ENCODE measurements at regions not wholly inside any gene's neighbourhood (a gene's known extent, or its start where the extent isn't known, plus 50 kb on each side); places are given as distances from the start of the nearest gene placed in this dataset.

DNA sequence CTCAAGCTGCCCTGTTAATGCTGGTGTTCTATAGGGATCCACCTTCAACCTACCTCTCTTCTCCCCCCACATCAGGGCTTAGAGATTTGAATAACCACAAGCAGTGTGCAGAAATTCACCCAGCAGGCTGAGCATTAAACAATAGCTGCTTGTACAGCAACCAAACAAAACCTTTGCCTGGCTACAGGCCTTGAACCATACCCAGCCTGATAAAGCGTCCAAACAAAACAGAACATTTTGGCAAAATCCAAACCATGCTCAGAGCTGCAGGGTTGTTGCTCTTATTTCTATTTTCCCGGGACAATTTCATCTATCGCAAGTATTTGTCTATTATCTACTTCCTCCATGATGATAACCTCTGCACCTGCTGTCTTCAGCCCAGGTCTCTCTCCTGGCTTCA is 142.3 kb downstream of the UNC5CL start:
- no peaks in the 10 kb centered on the region for H3K9me3 ChIP-seq (ENCODE audit: control insufficient read depth, insufficient read depth, low read depth, low read length)
- no peaks in the 10 kb centered on the region for H3K36me3 ChIP-seq (ENCODE audit: control insufficient read depth, insufficient read depth, low read length)
- H3K4me1 ChIP-seq (ENCODE audit: control insufficient read depth, insufficient read depth, low read length) = peaks cover 7% of the 10 kb centered on the region; the same call in 1 of the 2 replicates
- H3K4me3 ChIP-seq (ENCODE audit: low read depth, low read length) = no peak overlapping the region
- H3K27ac ChIP-seq (ENCODE audit: low read depth, low read length) = no peak overlapping the region
- H3K27me3 ChIP-seq (ENCODE audit: control insufficient read depth, insufficient read depth, low read length) = peaks cover 10% of the 10 kb centered on the region; the same call in 1 of the 2 replicates
- H3K9ac ChIP-seq (ENCODE audit: low read length) = no peak overlapping the region

DNA sequence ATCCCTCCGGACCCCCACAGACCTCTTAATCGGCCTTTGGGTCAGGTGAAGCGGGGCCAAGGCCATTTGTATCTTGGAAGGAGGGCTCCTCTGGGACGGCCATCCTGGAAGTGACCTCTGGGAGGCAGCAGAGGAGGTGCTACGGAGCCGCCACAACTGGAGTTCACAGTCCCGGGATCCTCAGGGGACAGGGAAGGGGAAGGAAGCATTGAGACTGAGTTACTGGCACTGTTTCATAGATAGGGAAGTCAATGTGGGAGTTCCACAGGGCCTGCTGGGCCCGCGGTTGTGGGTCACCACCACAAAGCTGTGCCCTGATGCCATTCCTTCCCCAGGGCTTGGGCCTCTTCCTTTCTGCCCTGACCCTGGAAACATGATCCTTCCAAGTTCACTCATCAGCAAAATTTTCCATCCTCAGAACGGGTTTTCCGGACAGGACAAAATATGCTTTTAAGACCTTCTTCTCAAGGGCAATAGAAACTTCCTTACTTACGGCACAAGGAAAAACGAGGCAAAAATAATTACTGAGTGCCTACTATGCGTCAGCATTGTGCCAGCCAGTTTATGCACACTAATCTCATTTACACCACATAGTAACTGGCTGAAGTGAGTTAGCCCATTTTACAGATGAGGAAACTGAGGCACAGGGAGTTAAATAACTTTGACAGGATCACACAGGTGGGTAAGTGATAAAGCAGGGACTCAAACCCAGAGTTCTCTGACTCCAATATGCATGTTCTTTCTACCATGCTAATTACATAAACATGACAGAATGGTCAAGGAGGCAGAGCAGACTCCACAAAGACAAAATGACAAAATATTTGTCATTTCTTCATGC is 143.8 kb downstream of the UNC5CL start:
- no peak overlapping the region for H3K4me3 ChIP-seq (ENCODE audit: low read depth, low read length)
- peaks cover 3% of the 10 kb centered on the region; the same call in 1 of the 2 replicates for H3K27me3 ChIP-seq (ENCODE audit: control insufficient read depth, insufficient read depth, low read length)
- no peaks in the 10 kb centered on the region for H3K9me3 ChIP-seq (ENCODE audit: control insufficient read depth, insufficient read depth, low read depth, low read length)
- H3K36me3 ChIP-seq (ENCODE audit: control insufficient read depth, insufficient read depth, low read length) = no peaks in the 10 kb centered on the region
- H3K9ac ChIP-seq (ENCODE audit: low read length) = no peak overlapping the region
- H3K4me1 ChIP-seq (ENCODE audit: control insufficient read depth, insufficient read depth, low read length) = peaks cover 7% of the 10 kb centered on the region; the same call in 1 of the 2 replicates
- H3K27ac ChIP-seq (ENCODE audit: low read depth, low read length) = no peak overlapping the region

DNA sequence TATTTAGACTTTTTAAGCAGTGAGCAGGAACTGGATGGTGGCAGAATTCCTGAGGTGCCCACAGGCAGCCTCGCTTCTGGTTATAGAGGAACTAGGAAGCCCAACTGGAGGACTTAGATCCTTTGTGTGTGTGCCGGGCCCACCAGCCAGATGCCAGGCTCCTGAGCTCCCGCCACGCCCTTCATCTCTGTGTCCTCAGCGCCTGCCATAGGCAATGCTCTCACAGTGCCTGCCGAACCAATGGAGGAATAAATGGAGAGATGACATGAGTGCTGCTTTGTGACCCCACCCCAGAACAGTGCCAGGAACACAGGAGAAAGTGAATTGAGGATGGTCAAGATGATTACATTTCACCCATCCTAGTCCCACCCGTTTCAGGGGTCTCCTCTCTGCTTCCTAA is 146.0 kb downstream of the UNC5CL start:
- Histone ChIP-seq H3K4me1 (ENCODE audit: control insufficient read depth, insufficient read depth, low read length) (peaks cover 4% of the 10 kb centered on the region; the same call in 1 of the 2 replicates), H3K4me3 (ENCODE audit: low read depth, low read length) (no peak overlapping the region), H3K27me3 (ENCODE audit: control insufficient read depth, insufficient read depth, low read length) (no peaks in the 10 kb centered on the region), H3K9me3 (ENCODE audit: control insufficient read depth, insufficient read depth, low read depth, low read length) (no peaks in the 10 kb centered on the region), H3K36me3 (ENCODE audit: control insufficient read depth, insufficient read depth, low read length) (no peaks in the 10 kb centered on the region), H3K27ac (ENCODE audit: low read depth, low read length) (no peak overlapping the region), H3K9ac (ENCODE audit: low read length) (no peak overlapping the region)

DNA sequence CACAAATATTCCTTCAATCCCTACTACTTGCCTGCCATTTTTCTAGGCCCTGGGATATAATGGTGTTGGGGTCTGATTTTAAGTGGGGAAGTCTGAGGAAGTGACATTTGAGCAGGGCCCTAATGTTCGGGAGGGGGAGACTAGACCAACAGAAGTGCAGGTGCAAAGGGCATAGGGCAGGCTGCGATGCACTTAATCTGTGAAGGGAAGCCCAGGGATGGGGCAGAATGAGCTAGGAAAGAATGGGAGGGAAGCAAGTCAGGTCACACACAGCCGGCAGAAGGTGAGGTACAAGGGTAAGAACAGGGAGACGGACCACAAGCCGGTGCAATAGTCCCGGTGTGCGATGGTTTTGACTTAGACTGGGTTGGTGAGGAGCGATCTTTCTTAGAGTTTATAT is 146.8 kb downstream of the UNC5CL start:
- Histone ChIP-seq H3K9me3 (ENCODE audit: control insufficient read depth, insufficient read depth, low read depth, low read length) (no peaks in the 10 kb centered on the region), H3K9ac (ENCODE audit: low read length) (no peak overlapping the region), H3K4me1 (ENCODE audit: control insufficient read depth, insufficient read depth, low read length) (peaks cover 4% of the 10 kb centered on the region; the same call in 1 of the 2 replicates), H3K27ac (ENCODE audit: low read depth, low read length) (no peak overlapping the region), H3K4me3 (ENCODE audit: low read depth, low read length) (no peak overlapping the region), H3K36me3 (ENCODE audit: control insufficient read depth, insufficient read depth, low read length) (no peaks in the 10 kb centered on the region), H3K27me3 (ENCODE audit: control insufficient read depth, insufficient read depth, low read length) (no peaks in the 10 kb centered on the region)

DNA sequence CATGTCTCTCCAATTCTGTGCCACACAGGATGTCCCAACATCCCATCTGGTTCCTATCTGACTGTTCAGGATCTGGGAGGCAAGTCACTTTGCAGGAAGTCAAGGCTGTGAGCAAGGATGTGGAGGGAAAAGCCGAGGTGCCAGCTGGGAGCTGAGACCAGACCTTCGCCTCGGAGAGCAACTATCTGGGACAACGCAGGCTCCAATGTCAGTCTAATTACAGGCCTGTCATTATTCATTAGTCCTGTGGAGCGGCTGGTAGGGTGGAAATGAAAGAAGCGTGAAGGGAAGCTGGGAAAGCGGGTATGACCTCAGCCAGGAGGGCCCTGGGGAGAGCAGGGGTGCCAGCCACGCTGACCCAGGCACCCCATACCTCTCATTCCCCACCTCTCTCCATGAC is 147.3 kb downstream of the UNC5CL start:
- no peak overlapping the region for H3K27ac ChIP-seq (ENCODE audit: low read depth, low read length)
- no peaks in the 10 kb centered on the region for H3K9me3 ChIP-seq (ENCODE audit: control insufficient read depth, insufficient read depth, low read depth, low read length)
- H3K4me1 ChIP-seq (ENCODE audit: control insufficient read depth, insufficient read depth, low read length) = peaks cover 4% of the 10 kb centered on the region; the same call in 1 of the 2 replicates

DNA sequence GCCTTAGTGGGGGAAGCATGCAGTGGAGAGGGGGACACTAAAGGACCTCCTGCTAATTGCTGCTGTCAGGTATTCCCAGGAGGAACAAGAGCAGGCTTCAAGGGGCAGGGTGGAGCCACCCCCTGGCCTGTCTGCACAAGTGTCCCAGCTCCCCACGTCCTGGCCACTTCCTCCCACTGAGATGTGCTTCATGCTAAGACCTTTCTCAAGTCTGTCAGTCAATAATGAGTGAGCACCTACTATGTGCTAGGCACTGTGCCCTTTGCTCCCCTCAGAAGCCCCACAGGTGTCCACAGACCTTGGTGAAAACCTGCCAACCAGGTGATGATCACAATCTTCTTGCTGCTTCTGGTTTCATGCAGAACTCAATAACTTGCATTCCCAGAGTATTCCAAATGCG is 147.9 kb downstream of the UNC5CL start:
- Histone ChIP-seq H3K27ac (ENCODE audit: low read depth, low read length) (no peak overlapping the region), H3K9ac (ENCODE audit: low read length) (no peak overlapping the region), H3K27me3 (ENCODE audit: control insufficient read depth, insufficient read depth, low read length) (no peaks in the 10 kb centered on the region), H3K9me3 (ENCODE audit: control insufficient read depth, insufficient read depth, low read depth, low read length) (no peaks in the 10 kb centered on the region), H3K36me3 (ENCODE audit: control insufficient read depth, insufficient read depth, low read length) (no peaks in the 10 kb centered on the region), H3K4me3 (ENCODE audit: low read depth, low read length) (no peak overlapping the region), H3K4me1 (ENCODE audit: control insufficient read depth, insufficient read depth, low read length) (peaks cover 4% of the 10 kb centered on the region; the same call in 1 of the 2 replicates)

More for the DNA sequence above, 147.3 kb downstream of the UNC5CL start:
- Histone ChIP-seq H3K27me3 (ENCODE audit: control insufficient read depth, insufficient read depth, low read length) (no peaks in the 10 kb centered on the region), H3K36me3 (ENCODE audit: control insufficient read depth, insufficient read depth, low read length) (no peaks in the 10 kb centered on the region), H3K9ac (ENCODE audit: low read length) (no peak overlapping the region), H3K4me3 (ENCODE audit: low read depth, low read length) (no peak overlapping the region)

DNA sequence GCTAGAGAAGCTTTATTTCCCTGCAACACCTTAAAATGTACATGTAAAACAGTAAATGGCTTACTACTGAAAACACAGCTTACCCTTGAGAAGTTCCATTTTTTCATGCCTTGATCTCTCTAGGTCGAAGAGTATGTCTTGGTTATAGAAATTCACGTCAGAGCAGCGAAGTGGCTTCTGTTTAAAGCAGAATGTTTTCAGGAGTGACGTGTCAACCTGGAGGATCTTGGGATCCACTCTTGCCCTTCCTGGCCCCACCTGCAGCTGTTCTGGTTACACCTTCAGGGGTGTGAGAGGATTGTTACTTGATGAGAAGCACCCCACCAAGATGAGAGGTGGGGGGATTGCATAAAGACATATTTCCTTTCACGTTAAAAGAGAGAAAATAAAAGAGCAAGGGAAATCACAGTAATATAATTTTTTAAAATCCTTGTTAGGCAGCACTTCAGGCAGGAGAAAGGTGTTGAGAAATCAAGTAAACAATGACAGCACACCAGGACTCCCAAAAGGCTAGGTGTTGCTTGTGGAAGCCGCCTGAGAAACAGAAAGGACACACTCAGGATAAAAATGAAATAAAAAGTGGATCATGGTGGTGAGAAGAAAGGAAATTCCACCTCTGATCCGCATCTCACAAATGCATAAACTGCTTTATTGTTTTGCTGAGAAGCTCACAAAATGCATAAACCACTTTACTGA is 149.7 kb downstream of the UNC5CL start:
- Histone ChIP-seq H3K4me1 (ENCODE audit: control insufficient read depth, insufficient read depth, low read length) (peaks cover under 1% of the 10 kb centered on the region; the same call in 1 of the 2 replicates), H3K27me3 (ENCODE audit: control insufficient read depth, insufficient read depth, low read length) (no peaks in the 10 kb centered on the region), H3K9me3 (ENCODE audit: control insufficient read depth, insufficient read depth, low read depth, low read length) (no peaks in the 10 kb centered on the region), H3K4me3 (ENCODE audit: low read depth, low read length) (no peak overlapping the region), H3K36me3 (ENCODE audit: control insufficient read depth, insufficient read depth, low read length) (no peaks in the 10 kb centered on the region), H3K9ac (ENCODE audit: low read length) (no peak overlapping the region), H3K27ac (ENCODE audit: low read depth, low read length) (no peak overlapping the region)

DNA sequence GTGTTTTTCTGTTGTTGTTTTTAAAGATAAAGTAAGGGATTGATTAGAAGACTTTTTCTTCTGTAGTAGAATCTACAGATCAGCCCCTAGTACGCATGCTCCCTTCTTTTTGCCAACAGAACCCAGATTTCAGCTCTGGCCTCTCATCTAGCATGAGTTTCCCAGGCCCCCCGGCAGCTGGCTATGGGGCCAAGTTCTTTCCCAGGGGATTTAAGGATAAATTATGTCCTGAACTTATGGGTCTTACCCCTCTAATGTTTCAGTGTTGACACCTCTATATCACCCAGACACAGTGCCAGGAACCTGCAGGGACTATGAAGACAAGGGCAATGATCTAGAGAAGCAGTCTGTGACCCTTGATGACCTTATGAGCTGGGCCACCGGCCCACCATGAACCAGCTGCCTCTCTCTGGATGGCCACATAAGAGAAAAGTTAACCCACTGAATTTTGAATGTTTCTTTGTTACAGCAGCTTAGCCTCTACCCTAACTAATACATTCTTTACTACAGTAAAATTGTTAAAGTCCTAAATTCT is 150.5 kb downstream of the UNC5CL start:
- H3K27me3 ChIP-seq (ENCODE audit: control insufficient read depth, insufficient read depth, low read length) = no peaks in the 10 kb centered on the region

DNA sequence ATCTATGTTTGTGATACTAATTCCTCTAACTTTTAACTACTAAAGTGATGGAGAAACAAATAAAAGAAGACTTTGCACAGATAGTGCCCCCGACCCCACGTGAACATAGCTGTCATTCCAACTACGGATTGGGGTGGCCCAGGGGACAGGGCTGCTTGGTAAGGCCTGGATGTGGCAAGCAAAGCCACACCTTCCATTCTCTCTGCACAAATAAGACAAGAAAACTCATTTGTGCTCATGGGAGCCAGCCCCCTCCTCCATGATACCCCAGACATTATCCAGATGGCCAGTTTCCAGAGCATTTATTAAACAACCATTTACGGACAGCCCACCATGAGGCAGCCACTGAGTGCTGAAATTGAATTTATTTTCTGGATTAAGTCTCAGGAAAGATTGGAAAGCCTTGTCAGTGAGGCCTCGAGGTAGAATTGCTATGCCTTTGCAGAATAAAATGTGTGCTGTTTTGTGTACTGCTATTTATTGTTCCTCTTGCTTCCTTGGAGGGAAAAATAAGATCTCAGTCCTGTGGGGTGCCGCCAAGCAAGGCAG is 151.2 kb downstream of the UNC5CL start:
- Histone ChIP-seq H3K9ac (ENCODE audit: low read length) (no peak overlapping the region), H3K4me3 (ENCODE audit: low read depth, low read length) (no peak overlapping the region), H3K9me3 (ENCODE audit: control insufficient read depth, insufficient read depth, low read depth, low read length) (no peaks in the 10 kb centered on the region), H3K4me1 (ENCODE audit: control insufficient read depth, insufficient read depth, low read length) (no peaks in the 10 kb centered on the region; the same call in 1 of the 2 replicates), H3K27me3 (ENCODE audit: control insufficient read depth, insufficient read depth, low read length) (no peaks in the 10 kb centered on the region), H3K36me3 (ENCODE audit: control insufficient read depth, insufficient read depth, low read length) (no peaks in the 10 kb centered on the region), H3K27ac (ENCODE audit: low read depth, low read length) (no peak overlapping the region)

More for the DNA sequence above, 150.5 kb downstream of the UNC5CL start:
- H3K36me3 ChIP-seq (ENCODE audit: control insufficient read depth, insufficient read depth, low read length) = no peaks in the 10 kb centered on the region
- H3K4me3 ChIP-seq (ENCODE audit: low read depth, low read length) = no peak overlapping the region
- no peak overlapping the region for H3K27ac ChIP-seq (ENCODE audit: low read depth, low read length)
- H3K9ac ChIP-seq (ENCODE audit: low read length) = no peak overlapping the region
- H3K4me1 ChIP-seq (ENCODE audit: control insufficient read depth, insufficient read depth, low read length) = no peaks in the 10 kb centered on the region; the same call in 1 of the 2 replicates
- H3K9me3 ChIP-seq (ENCODE audit: control insufficient read depth, insufficient read depth, low read depth, low read length) = no peaks in the 10 kb centered on the region

DNA sequence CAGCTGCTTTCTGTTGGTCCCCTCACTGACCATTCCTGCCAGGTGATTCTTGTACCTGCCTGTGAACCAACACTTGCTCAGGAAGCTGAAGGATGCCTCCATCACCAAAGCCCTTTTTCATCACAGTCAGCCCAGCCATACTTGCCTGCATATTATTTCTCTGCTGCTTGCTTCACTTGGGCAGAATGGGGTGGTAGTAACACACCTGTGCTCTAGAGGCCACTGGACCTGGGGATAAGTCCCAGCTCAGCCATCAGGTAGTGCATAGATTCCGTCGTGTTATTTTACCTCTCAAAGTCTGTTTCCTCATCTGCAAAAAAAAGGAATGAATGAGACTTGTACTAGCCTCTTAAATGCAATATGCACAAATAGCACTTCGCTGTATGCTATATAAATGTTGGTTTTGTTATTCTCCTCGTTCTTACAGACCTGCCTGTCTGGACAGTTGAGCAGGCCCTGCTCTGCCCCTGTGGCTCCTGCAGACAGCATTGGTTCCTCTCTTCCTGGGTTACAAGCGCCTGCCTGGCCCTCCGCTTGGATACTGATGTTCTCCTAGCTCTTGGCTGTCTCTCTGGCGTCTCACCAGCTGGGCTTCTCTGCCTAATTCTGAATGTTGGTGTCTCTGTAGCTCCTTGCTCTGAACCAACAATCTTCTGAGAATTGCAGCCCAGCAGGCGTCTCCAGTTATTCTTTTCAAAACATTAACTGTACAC is 151.8 kb downstream of the UNC5CL start:
- no peak overlapping the region for H3K27ac ChIP-seq (ENCODE audit: low read depth, low read length)
- no peaks in the 10 kb centered on the region for H3K36me3 ChIP-seq (ENCODE audit: control insufficient read depth, insufficient read depth, low read length)
- H3K4me1 ChIP-seq (ENCODE audit: control insufficient read depth, insufficient read depth, low read length) = no peaks in the 10 kb centered on the region; the same call in 1 of the 2 replicates
- H3K27me3 ChIP-seq (ENCODE audit: control insufficient read depth, insufficient read depth, low read length) = no peaks in the 10 kb centered on the region
- H3K9me3 ChIP-seq (ENCODE audit: control insufficient read depth, insufficient read depth, low read depth, low read length) = no peaks in the 10 kb centered on the region
- no peak overlapping the region for H3K4me3 ChIP-seq (ENCODE audit: low read depth, low read length)
- H3K9ac ChIP-seq (ENCODE audit: low read length) = no peak overlapping the region

All from HUES6 (cell line).